ENCODE measurements at regions not wholly inside any gene's neighbourhood (a gene's known extent, or its start where the extent isn't known, plus 50 kb on each side); places are given as distances from the start of the nearest gene placed in this dataset.

GRCh38 chr16:65876056-65876408, 490.5 kb upstream of the CDH5 start:
- no peak overlapping the region for H3K4me3 ChIP-seq (ENCODE audit: low read depth, low read length)
- peak; percentile 38 for DNase-seq (ENCODE audit: low read depth)
- TF ChIP-seq, protein P1, sequence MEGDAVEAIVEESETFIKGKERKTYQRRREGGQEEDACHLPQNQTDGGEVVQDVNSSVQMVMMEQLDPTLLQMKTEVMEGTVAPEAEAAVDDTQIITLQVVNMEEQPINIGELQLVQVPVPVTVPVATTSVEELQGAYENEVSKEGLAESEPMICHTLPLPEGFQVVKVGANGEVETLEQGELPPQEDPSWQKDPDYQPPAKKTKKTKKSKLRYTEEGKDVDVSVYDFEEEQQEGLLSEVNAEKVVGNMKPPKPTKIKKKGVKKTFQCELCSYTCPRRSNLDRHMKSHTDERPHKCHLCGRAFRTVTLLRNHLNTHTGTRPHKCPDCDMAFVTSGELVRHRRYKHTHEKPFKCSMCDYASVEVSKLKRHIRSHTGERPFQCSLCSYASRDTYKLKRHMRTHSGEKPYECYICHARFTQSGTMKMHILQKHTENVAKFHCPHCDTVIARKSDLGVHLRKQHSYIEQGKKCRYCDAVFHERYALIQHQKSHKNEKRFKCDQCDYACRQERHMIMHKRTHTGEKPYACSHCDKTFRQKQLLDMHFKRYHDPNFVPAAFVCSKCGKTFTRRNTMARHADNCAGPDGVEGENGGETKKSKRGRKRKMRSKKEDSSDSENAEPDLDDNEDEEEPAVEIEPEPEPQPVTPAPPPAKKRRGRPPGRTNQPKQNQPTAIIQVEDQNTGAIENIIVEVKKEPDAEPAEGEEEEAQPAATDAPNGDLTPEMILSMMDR (IDR thresholded peaks at IDR 0.05; ENCODE audit: insufficient read depth, low read length): no peak

DNA sequence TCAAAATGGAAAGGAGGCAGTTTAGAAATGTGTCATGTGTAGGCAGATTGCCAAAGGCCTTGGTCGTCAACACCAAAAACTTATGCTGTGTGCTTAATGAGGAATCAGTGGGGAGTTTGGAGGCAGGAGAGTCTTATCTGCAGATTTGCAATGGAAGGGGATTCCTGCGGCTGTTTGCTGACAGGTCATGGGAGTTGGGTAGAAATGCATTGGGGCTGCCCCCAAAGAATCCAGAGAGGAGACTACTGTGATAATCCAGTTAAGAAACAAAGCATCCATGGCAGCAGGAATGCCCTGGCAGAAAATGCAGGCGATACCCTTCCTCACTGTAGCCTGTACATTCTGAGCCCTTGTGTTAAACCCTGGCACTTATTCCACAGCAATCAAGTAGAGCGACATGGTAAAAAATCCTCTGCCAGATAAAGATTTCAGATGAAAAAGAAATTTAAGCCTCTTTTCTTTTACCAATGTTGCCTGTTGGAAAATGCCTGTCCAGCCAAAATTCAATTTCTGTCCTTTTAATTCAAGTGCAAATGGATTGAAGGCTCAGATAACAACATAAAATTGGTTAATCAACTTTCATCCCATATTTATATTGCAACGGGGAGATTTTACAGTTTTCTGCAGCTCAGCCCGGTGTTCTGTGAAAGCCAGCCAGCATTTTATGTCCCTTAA, 491.0 kb upstream of the CDH5 start:
- DNase-seq (ENCODE audit: low read depth): peak; percentile 43
- TF ChIP-seq, protein P1 (IDR thresholded peaks at IDR 0.05; ENCODE audit: insufficient read depth, low read length): no peak
- H3K4me3 ChIP-seq (ENCODE audit: low read depth, low read length): no peak overlapping the region

DNA sequence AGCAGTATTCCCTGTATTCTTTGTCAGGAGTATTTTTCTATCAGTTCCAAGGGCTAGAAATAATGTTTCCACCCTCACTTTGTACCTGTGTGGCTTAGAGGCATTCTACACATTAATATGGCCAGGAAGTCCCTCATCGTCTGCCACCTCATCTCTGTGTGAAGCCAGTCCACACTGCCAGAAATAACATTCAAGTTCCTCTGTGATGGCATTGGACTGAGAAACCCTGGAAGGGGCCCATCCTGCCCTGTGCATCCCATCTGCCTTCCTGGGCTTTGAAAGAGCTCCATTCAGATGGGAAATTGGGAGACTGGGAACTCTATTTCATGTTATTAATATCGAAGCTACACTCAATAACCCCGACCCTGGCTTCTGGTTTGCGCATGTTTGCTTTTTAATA, 497.2 kb upstream of the CDH5 start:
- TF ChIP-seq, protein P1 (IDR thresholded peaks at IDR 0.05; ENCODE audit: insufficient read depth, low read length): no peak
- no peak overlapping the region for H3K4me3 ChIP-seq (ENCODE audit: low read depth, low read length)
- no peak for DNase-seq (ENCODE audit: low read depth)

GRCh38 chr16:65867276-65867960, 499.1 kb upstream of the CDH5 start:
- H3K4me3 ChIP-seq (ENCODE audit: low read depth, low read length): no peak overlapping the region
- TF ChIP-seq, protein P1 (IDR thresholded peaks at IDR 0.05; ENCODE audit: insufficient read depth, low read length): no peak
- DNase-seq (ENCODE audit: low read depth): no peak

GRCh38 chr16:65863236-65863635, 503.3 kb upstream of the CDH5 start:
- TF ChIP-seq, protein P1 (IDR thresholded peaks at IDR 0.05; ENCODE audit: insufficient read depth, low read length): no peak
- no peak for DNase-seq (ENCODE audit: low read depth)
- no peak overlapping the region for H3K4me3 ChIP-seq (ENCODE audit: low read depth, low read length)

DNA sequence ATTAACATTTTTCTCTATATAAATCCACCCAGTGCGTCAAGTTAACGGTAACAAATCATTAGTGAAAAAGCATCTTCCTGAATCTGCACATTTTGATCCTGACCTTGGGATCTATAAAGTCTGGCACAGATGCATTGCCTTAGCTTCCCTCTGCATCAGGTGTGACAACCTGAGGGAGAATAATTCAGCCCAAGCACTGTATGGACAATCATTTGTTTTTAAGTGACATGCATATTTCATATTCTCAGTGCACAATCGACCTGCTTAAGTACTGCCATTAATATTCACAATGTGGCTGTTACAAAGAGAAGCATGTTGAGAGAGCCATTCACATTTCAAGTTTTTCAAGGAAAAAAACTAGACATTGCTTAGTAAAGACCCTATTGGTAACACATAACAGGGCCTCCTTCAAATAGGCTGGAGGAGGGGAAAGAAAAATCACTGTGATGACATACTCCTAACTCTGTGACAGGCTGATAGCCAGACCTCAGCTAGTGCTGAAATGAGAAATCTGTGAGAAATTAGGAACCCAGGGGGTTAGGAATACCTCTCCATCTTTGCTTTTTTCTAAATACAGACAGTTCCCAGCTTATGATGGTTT, 505.3 kb upstream of the CDH5 start:
- no peak overlapping the region for H3K4me3 ChIP-seq (ENCODE audit: low read depth, low read length)
- TF ChIP-seq, protein P1 (IDR thresholded peaks at IDR 0.05; ENCODE audit: insufficient read depth, low read length): no peak
- no peak for DNase-seq (ENCODE audit: low read depth)

All from fibroblast of the aortic adventitia (primary cell).